Uterus (tissue), 2 donors: ENCODE measurements at regions not wholly inside any gene's neighbourhood (a gene's known extent, or its start where the extent isn't known, plus 50 kb on each side); places are given as distances from the start of the nearest gene placed in this dataset.

Experiments
- CTCF ChIP-seq, 4 experiments: fragments of 200-600 bp in 2 of 4; fragments of 450-650 bp in 2 of 4; sonication (generic) in 2 of 4; IDR thresholded peaks; one replicate each; pipeline ENCODE4 v1.5.1; 2016 to 2019; ENCODE audit warnings: antibody characterized with exemption in 4 of 4, mild to moderate bottlenecking in 2 of 4, moderate library complexity in 1 of 4
- POLR2A ChIP-seq, 2 donors: fragments of 450-650 bp; IDR thresholded peaks; one replicate each; pipeline ENCODE4 v1.6.1; 2016; ENCODE audit warnings: antibody characterized with exemption in 2 of 2, mild to moderate bottlenecking in 1 of 2, moderate library complexity in 1 of 2

- no peak for TF ChIP-seq CTCF (IDR thresholded peaks at IDR 0.05)
- no peak for TF ChIP-seq POLR2A (IDR thresholded peaks at IDR 0.05)
Observed at GRCh38 chr7:85464042-85464651, 277.3 kb upstream of the SEMA3D start.
